HEK293 (cell line): ENCODE measurements at regions not wholly inside any gene's neighbourhood (a gene's known extent, or its start where the extent isn't known, plus 50 kb on each side); places are given as distances from the start of the nearest gene placed in this dataset.

Experiments used
- CTCF ChIA-PET: fragments of 350-600 bp; formaldehyde crosslinking; extraction: SDS; loops from one replicate; lab custom pipeline; 2021; ENCODE audit warnings: antibody characterized with exemption; lab: Yijun Ruan, JAX
- POLR2A ChIA-PET: fragments of 300-600 bp; formaldehyde crosslinking; extraction: SDS; loops from one replicate; lab custom pipeline; 2020; ENCODE audit warnings: antibody characterized with exemption, inconsistent platforms; lab: Yijun Ruan, JAX
- H3K27ac ChIP-seq: fragments of 200-500 bp; sonication (Bioruptor generic); 2 replicates; pipeline ENCODE4 v1.5.1; 2014; ENCODE audit warnings: low read depth, low read length, control low read depth, inconsistent platforms; ENCODE audit errors: extremely low read depth
- H3K36me3 ChIP-seq, 2 experiments: fragments of 200-500 bp in 1 of 2; sonication (Bioruptor generic) in 1 of 2; 1 replicate in 1 of 2; 2 replicates in 1 of 2; pipeline ENCODE4 v1.5.1; 2014 to 2017; ENCODE audit warnings: inconsistent platforms in 2 of 2, low read length in 2 of 2; ENCODE audit not compliant: control insufficient read depth in 2 of 2, insufficient read depth in 1 of 2
- H3K4me1 ChIP-seq: fragments of 200-500 bp; sonication (Bioruptor generic); 2 replicates; pipeline ENCODE4 v1.5.1; 2014; ENCODE audit warnings: mild to moderate bottlenecking, low read length, inconsistent platforms; ENCODE audit not compliant: control insufficient read depth, insufficient read depth
- H3K4me3 ChIP-seq: 2 replicates; pipeline ENCODE4 v1.5.1; 2011; ENCODE audit warnings: low read depth, mild to moderate bottlenecking, control low read depth, low read length, moderate library complexity
- H3K9me3 ChIP-seq: fragments of 200-500 bp; sonication (Bioruptor generic); 2 replicates; pipeline ENCODE4 v1.5.1; 2014; ENCODE audit warnings: low read depth, low read length, inconsistent platforms; ENCODE audit not compliant: control insufficient read depth, insufficient read depth
- ATF2 ChIP-seq: fragments of 450-650 bp; formaldehyde crosslinking; IDR thresholded peaks from 2 replicates; pipeline ENCODE4 v1.5.1; 2016; ENCODE audit warnings: missing biosample characterization, missing genetic modification characterization, low read depth
- GLIS1 ChIP-seq: fragments of 450-650 bp; formaldehyde crosslinking; IDR thresholded peaks from 2 replicates; pipeline ENCODE4 v1.5.1; 2016; ENCODE audit warnings: missing biosample characterization, missing genetic modification characterization
- KLF1 ChIP-seq: fragments of 450-650 bp; formaldehyde crosslinking; IDR thresholded peaks from 2 replicates; pipeline ENCODE4 v1.5.1; 2016; ENCODE audit warnings: missing biosample characterization, missing genetic modification characterization
- PRDM1 ChIP-seq: fragments of 450-650 bp; formaldehyde crosslinking; IDR thresholded peaks from 2 replicates; pipeline ENCODE4; 2016; ENCODE audit warnings: missing biosample characterization, missing genetic modification characterization
- SETDB1 ChIP-seq: IDR thresholded peaks from one replicate; pipeline ENCODE4 v1.6.1; 2017; ENCODE audit warnings: mild to moderate bottlenecking, low read length, moderate library complexity, mixed read lengths; ENCODE audit not compliant: insufficient read length
- ZNF391 ChIP-seq: fragments of 450-650 bp; formaldehyde crosslinking; IDR thresholded peaks from 2 replicates; pipeline ENCODE4 v1.5.1; 2016; ENCODE audit warnings: low read depth, missing biosample characterization, missing genetic modification characterization, borderline replicate concordance
- ZNF433 ChIP-seq: fragments of 450-650 bp; formaldehyde crosslinking; IDR thresholded peaks from 2 replicates; pipeline ENCODE4 v1.5.1; 2016; ENCODE audit warnings: missing biosample characterization, missing genetic modification characterization, low read depth
- ZNF449 ChIP-seq: fragments of 450-650 bp; formaldehyde crosslinking; IDR thresholded peaks from 2 replicates; pipeline ENCODE4 v1.5.1; 2017; ENCODE audit warnings: missing biosample characterization, mild to moderate bottlenecking, missing genetic modification characterization, moderate library complexity
- ZNF518A ChIP-seq: fragments of 450-650 bp; formaldehyde crosslinking; conservative IDR thresholded peaks from 2 replicates; pipeline ENCODE4 v1.5.1; 2016; ENCODE audit warnings: low read depth, missing biosample characterization, missing genetic modification characterization
- ZNF529 ChIP-seq: fragments of 450-650 bp; formaldehyde crosslinking; IDR thresholded peaks from 2 replicates; pipeline ENCODE4 v1.5.1; 2017; ENCODE audit warnings: missing genetic modification characterization, missing biosample characterization; ENCODE audit not compliant: insufficient replicate concordance
- ZNF585B ChIP-seq: fragments of 450-650 bp; formaldehyde crosslinking; IDR thresholded peaks from 2 replicates; pipeline ENCODE4 v1.5.1; 2016; ENCODE audit warnings: missing biosample characterization, missing genetic modification characterization
- ZNF654 ChIP-seq: fragments of 450-650 bp; formaldehyde crosslinking; IDR thresholded peaks from 2 replicates; pipeline ENCODE4 v1.5.1; 2016; ENCODE audit warnings: low read depth, missing biosample characterization, missing genetic modification characterization
- ZNF670 ChIP-seq: fragments of 450-650 bp; formaldehyde crosslinking; IDR thresholded peaks from 2 replicates; pipeline ENCODE4 v1.5.1; 2016; ENCODE audit warnings: missing biosample characterization, missing genetic modification characterization, low read depth
- ZNF830 ChIP-seq: fragments of 450-650 bp; IDR thresholded peaks from 2 replicates; pipeline ENCODE4 v1.5.0; 2018; ENCODE audit warnings: missing biosample characterization, missing genetic modification characterization, low read depth, mild to moderate bottlenecking, moderate library complexity
- TF ChIP-seq, protein P1 (sequence below): fragments of 450-650 bp; formaldehyde crosslinking; IDR thresholded peaks from 2 replicates; pipeline ENCODE4 v1.5.1; 2016; ENCODE audit warnings: missing biosample characterization, missing genetic modification characterization
- TF ChIP-seq, protein P2 (sequence below): fragments of 450-650 bp; formaldehyde crosslinking; IDR thresholded peaks from 2 replicates; pipeline ENCODE4 v1.5.1; 2017; ENCODE audit warnings: missing biosample characterization, missing genetic modification characterization

DNA sequence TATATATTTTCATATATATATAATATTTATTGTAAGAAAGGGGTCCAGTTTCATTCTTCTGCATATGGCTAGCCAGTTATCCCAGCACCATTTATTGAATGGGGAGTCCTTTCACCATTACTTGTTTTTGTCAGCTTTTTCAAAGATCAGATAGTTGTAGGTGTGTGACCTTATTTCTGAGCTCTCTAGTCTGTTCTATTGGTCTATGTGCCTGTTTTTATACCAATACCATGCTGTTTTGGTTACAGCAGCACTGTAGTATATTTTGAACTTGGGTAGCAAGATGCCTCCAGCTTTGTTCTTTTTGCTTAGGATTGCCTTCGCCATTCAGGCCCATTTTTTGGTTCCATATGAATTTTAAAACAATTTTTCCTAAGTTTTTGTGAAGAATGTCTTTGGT lies 320.1 kb downstream of the CDH2 start:
- H3K9me3 ChIP-seq, result no peaks in the 10 kb centered on the region
- no peak overlapping the region for H3K4me3 ChIP-seq
- no peaks in the 10 kb centered on the region for H3K36me3 ChIP-seq
- TF ChIP-seq GLIS1 (tag by site-specific recombination) (no peak), ZNF391 (tag by site-specific recombination) (no peak), ZNF529 (tag by site-specific recombination) (no peak), ZNF449 (tag by site-specific recombination) (no peak), ZNF830 (tag by site-specific recombination) (no peak), ATF2 (tag by site-specific recombination) (no peak), ZNF518A (tag by site-specific recombination) (no peak)
- no peak overlapping the region for H3K27ac ChIP-seq
- H3K4me1 ChIP-seq, result no peaks in the 10 kb centered on the region; the same call in 1 of the 2 replicates
- ChIA-PET POLR2A (no interaction called here), CTCF (interaction anchor here (0.6 kb wide), 1 partner anchor 62 kb away, joined by 3 read pairs; no protein-coding TSS in a partner anchor)

- POLR2A ChIA-PET, result no interaction called here
- TF ChIP-seq ZNF670 (tag by site-specific recombination) (no peak), KLF1 (tag by site-specific recombination) (no peak), ZNF585B (tag by site-specific recombination) (no peak), ZNF433 (tag by site-specific recombination) (no peak), SETDB1 (no peak), PRDM1 (tag by site-specific recombination) (no peak), ZNF654 (tag by site-specific recombination) (no peak)
- TF ChIP-seq, protein P1, sequence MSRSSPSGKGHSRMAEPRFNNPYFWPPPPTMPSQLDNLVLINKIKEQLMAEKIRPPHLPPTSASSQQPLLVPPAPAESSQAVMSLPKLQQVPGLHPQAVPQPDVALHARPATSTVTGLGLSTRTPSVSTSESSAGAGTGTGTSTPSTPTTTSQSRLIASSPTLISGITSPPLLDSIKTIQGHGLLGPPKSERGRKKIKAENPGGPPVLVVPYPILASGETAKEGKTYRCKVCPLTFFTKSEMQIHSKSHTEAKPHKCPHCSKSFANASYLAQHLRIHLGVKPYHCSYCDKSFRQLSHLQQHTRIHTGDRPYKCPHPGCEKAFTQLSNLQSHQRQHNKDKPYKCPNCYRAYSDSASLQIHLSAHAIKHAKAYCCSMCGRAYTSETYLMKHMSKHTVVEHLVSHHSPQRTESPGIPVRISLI (tag by site-specific recombination), result no peak
- TF ChIP-seq, protein P2, sequence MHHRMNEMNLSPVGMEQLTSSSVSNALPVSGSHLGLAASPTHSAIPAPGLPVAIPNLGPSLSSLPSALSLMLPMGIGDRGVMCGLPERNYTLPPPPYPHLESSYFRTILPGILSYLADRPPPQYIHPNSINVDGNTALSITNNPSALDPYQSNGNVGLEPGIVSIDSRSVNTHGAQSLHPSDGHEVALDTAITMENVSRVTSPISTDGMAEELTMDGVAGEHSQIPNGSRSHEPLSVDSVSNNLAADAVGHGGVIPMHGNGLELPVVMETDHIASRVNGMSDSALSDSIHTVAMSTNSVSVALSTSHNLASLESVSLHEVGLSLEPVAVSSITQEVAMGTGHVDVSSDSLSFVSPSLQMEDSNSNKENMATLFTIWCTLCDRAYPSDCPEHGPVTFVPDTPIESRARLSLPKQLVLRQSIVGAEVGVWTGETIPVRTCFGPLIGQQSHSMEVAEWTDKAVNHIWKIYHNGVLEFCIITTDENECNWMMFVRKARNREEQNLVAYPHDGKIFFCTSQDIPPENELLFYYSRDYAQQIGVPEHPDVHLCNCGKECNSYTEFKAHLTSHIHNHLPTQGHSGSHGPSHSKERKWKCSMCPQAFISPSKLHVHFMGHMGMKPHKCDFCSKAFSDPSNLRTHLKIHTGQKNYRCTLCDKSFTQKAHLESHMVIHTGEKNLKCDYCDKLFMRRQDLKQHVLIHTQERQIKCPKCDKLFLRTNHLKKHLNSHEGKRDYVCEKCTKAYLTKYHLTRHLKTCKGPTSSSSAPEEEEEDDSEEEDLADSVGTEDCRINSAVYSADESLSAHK, result no peak
- no peaks in the 10 kb centered on the region for H3K9me3 ChIP-seq
- no peaks in the 10 kb centered on the region for H3K36me3 ChIP-seq
- no peak overlapping the region for H3K27ac ChIP-seq
- H3K4me1 ChIP-seq, result no peaks in the 10 kb centered on the region
- CTCF ChIA-PET, result no interaction called here
- H3K4me3 ChIP-seq, result no peak overlapping the region
Observed at GRCh38 chr18:27855486-27855885, 321.4 kb downstream of the CDH2 start.
